HCT116 (cell line): ENCODE measurements at regions not wholly inside any gene's neighbourhood (a gene's known extent, or its start where the extent isn't known, plus 50 kb on each side); places are given as distances from the start of the nearest gene placed in this dataset.

Source experiments
- POLR2A ChIP-seq: IDR thresholded peaks from 2 replicates; pipeline ENCODE4 v1.7.0; 2011; ENCODE audit warnings: borderline replicate concordance; ENCODE audit not compliant: insufficient read depth, insufficient read length; ENCODE audit errors: extremely low read depth
- TF ChIP-seq, protein P1 (sequence below), 3 experiments: fragments of 200-600 bp in 1 of 3; sonication (generic) in 1 of 3; IDR thresholded peaks in 2 of 3; conservative IDR thresholded peaks in 1 of 3; 2 replicates each; pipeline ENCODE4 v1.5.1; 2012 to 2017; ENCODE audit warnings: low read depth in 2 of 3, low read length in 2 of 3, antibody characterized with exemption in 1 of 3, borderline replicate concordance in 1 of 3, control low read depth in 1 of 3, mild to moderate bottlenecking in 1 of 3, mixed read lengths in 1 of 3, mixed run types in 1 of 3, moderate library complexity in 1 of 3; ENCODE audit not compliant: insufficient read depth in 1 of 3

DNA sequence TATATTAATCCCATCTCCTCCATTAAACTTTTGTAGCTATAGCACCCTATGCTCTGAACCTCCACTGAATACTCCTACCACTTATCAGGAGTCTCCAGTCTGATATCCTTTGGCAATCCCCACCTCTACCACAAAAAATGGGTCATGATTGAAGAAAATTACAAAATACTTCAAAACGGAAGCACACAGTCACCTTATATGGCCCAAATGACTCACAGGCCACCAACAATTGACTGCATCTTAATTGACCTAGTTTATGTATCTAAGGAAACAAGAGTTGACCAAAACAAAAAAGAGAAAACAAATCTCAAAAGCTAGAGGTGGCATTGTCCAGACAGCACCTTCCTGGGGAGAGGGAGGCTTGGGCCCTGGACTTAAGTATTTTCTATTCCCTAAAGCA, 120.0 kb upstream of the DIAPH2 start:
- TF ChIP-seq, protein P1, sequence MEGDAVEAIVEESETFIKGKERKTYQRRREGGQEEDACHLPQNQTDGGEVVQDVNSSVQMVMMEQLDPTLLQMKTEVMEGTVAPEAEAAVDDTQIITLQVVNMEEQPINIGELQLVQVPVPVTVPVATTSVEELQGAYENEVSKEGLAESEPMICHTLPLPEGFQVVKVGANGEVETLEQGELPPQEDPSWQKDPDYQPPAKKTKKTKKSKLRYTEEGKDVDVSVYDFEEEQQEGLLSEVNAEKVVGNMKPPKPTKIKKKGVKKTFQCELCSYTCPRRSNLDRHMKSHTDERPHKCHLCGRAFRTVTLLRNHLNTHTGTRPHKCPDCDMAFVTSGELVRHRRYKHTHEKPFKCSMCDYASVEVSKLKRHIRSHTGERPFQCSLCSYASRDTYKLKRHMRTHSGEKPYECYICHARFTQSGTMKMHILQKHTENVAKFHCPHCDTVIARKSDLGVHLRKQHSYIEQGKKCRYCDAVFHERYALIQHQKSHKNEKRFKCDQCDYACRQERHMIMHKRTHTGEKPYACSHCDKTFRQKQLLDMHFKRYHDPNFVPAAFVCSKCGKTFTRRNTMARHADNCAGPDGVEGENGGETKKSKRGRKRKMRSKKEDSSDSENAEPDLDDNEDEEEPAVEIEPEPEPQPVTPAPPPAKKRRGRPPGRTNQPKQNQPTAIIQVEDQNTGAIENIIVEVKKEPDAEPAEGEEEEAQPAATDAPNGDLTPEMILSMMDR (IDR thresholded peaks at IDR 0.05 in 2 of 3, conservative IDR thresholded peaks at IDR 0.05 in 1 of 3; ENCODE audit: borderline replicate concordance in 1 of 3, insufficient read depth in 1 of 3, low read depth in 2 of 3, low read length in 2 of 3) = no peak
- TF ChIP-seq POLR2A = no peak
